ENCODE measurements at regions not wholly inside any gene's neighbourhood (a gene's known extent, or its start where the extent isn't known, plus 50 kb on each side); places are given as distances from the start of the nearest gene placed in this dataset.
A peak's percentile ranks its signal among the peaks of the same experiment; 100 is the strongest.

GRCh38 chr12:125346362-125346761 lies 281.1 kb downstream of the AACS start:
- TF ChIP-seq CTCF (conservative IDR thresholded peaks at IDR 0.05) (peak; percentile 21), ZFX (IDR thresholded peaks at IDR 0.05) (no peak)
